ENCODE measurements at regions not wholly inside any gene's neighbourhood (a gene's known extent, or its start where the extent isn't known, plus 50 kb on each side); places are given as distances from the start of the nearest gene placed in this dataset.

DNA sequence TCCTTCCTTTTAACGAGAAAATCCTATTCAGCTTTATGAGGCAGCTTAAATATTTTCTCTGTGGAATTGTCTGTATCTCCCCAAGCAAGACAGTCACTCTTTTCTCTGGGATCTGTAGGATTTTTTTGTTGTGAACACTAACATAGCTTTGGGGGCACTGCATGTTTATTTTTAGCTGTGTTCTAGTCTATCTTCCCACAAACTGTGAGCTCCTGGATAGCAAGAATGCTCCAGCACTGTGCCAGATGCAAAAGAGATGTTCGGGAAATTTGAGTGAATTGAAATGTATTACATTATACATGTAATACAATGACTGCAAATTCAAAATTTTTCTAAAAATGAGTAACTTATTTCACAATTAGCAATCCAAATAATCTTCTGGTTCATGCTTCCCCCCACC lies 282.2 kb downstream of the PLPP3 start:
- WGBS, 2 donors: 80 to 85% methylated on average over 2 of the region's 2 CpGs
- Histone ChIP-seq H3K9me3 (no peaks in the 10 kb centered on the region), H3K36me3 (no peaks in the 10 kb centered on the region), H3K4me3 (no peak overlapping the region), H3K27me3 (no peaks in the 10 kb centered on the region), H3K27ac (no peak overlapping the region), H3K4me1 (no peaks in the 10 kb centered on the region)
- intact Hi-C loops (cut with DNase I): no loop called here
- TF ChIP-seq CTCF (IDR thresholded peaks at IDR 0.05) (no peak), POLR2A (IDR thresholded peaks at IDR 0.05) (no peak)
- DNase-seq: no peak

GRCh38 chr1:56295949-56296929 lies 283.1 kb downstream of the PLPP3 start:
- WGBS, 2 donors: 80 to 90% methylated on average over 4 of the region's 4 CpGs
- no peak for DNase-seq
- no peak overlapping the region for H3K4me3 ChIP-seq
- H3K27ac ChIP-seq: no peak overlapping the region
- no peak for TF ChIP-seq CTCF (IDR thresholded peaks at IDR 0.05)
- TF ChIP-seq POLR2A (IDR thresholded peaks at IDR 0.05): no peak
- no peaks in the 10 kb centered on the region for H3K36me3 ChIP-seq
- no peaks in the 10 kb centered on the region for H3K4me1 ChIP-seq
- intact Hi-C loops (cut with DNase I): no loop called here
- H3K9me3 ChIP-seq: no peaks in the 10 kb centered on the region
- H3K27me3 ChIP-seq: no peaks in the 10 kb centered on the region

GRCh38 chr1:56291374-56291919 lies 287.9 kb downstream of the PLPP3 start:
- H3K27me3 ChIP-seq: no peaks in the 10 kb centered on the region
- DNase-seq: no peak
- no peak for TF ChIP-seq CTCF (IDR thresholded peaks at IDR 0.05)
- TF ChIP-seq POLR2A (IDR thresholded peaks at IDR 0.05): no peak
- no peak overlapping the region for H3K27ac ChIP-seq
- H3K9me3 ChIP-seq: no peaks in the 10 kb centered on the region
- no peaks in the 10 kb centered on the region for H3K36me3 ChIP-seq
- WGBS, 2 donors: 48 to 66% methylated on average over 5 of the region's 5 CpGs
- intact Hi-C loops (cut with DNase I): no loop called here
- no peak overlapping the region for H3K4me3 ChIP-seq
- no peaks in the 10 kb centered on the region for H3K4me1 ChIP-seq

- Histone ChIP-seq H3K4me3 (no peak overlapping the region), H3K36me3 (no peaks in the 10 kb centered on the region), H3K27ac (no peak overlapping the region), H3K9me3 (no peaks in the 10 kb centered on the region), H3K4me1 (no peaks in the 10 kb centered on the region), H3K27me3 (no peaks in the 10 kb centered on the region)
- DNase-seq: no peak
- TF ChIP-seq CTCF (IDR thresholded peaks at IDR 0.05) (no peak), POLR2A (IDR thresholded peaks at IDR 0.05) (no peak)
- intact Hi-C loops (cut with DNase I): no loop called here
- 100% methylated on average over 1 of the region's 1 CpG for WGBS, 2 donors
These were observed 290.1 kb downstream of the PLPP3 start for GRCh38 chr1:56289260-56289659.

DNA sequence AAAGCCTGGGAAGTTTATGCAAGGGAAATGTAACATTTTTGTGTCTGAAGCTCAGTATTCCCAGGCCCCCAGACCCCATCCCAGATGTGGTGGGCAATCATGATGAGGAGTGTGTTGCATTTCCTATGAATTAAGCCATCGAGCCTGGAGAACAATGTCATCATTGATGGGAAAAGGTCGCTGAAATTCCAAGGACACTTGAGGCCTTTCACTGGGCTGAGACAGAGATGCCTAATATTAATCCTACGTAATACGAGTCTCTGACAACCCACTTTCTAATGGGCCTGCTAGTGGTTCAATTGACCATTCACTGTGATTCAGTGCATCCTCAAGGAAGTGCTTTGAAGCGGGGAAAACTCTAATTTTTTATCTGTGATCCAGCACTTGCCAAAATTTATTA lies 291.6 kb downstream of the PLPP3 start:
- H3K36me3 ChIP-seq: no peaks in the 10 kb centered on the region
- no peak for DNase-seq
- intact Hi-C loops (cut with DNase I): no loop called here
- H3K4me1 ChIP-seq: no peaks in the 10 kb centered on the region
- H3K9me3 ChIP-seq: no peaks in the 10 kb centered on the region
- no peaks in the 10 kb centered on the region for H3K27me3 ChIP-seq
- H3K4me3 ChIP-seq: no peak overlapping the region
- H3K27ac ChIP-seq: no peak overlapping the region
- 89 to 91% methylated on average over 5 of the region's 5 CpGs for WGBS, 2 donors
- TF ChIP-seq POLR2A (IDR thresholded peaks at IDR 0.05) (no peak), CTCF (IDR thresholded peaks at IDR 0.05) (no peak)
